GM21526 (cell line): ENCODE measurements at regions not wholly inside any gene's neighbourhood (a gene's known extent, or its start where the extent isn't known, plus 50 kb on each side); places are given as distances from the start of the nearest gene placed in this dataset.

Experiments used
- ATAC-seq: cut with Tn5 transposase; IDR thresholded peaks from one replicate; pipeline ENCODE4 v1.9.1; 2021; ENCODE audit warnings: moderate library complexity; ENCODE audit not compliant: unreplicated experiment, low FRiP score

DNA sequence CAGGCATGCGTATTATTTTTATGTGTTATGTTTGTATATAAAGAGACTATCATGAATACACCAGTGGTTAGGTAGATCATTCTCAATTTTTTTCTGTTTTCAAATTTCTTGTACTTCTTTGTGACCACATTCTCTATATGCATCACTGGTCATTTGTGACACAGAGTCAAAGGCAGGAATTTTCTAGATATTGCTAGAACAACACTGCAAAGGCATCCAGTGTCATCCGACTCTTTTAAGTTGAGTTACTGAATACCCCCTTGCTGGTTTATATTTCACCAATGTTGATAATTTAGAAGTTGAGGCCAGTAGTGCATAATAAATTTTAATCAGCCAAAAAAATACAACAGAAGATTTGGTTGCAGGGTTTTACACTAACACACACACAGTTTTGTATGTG, 351.8 kb downstream of the CASP12 start:
- ATAC-seq, result no peak

DNA sequence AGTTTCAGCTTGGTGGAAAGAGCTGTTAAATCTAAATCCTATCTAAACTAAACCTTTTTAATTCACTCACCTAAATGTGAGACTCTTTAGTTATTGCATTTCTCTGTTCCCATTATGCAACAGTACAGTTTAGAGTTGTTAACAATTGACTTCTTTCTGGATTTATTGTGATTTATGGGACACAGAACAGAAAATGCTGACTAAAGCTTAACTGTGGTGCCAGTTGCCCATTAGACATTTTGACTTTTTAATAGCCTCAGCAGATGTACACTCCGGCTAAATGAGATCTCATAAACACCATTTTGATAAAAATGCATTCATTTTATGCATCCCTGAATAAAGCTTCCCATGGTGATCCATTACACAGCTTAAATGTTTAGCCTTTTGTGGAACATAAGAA, 356.6 kb downstream of the CASP12 start:
- no peak for ATAC-seq

DNA sequence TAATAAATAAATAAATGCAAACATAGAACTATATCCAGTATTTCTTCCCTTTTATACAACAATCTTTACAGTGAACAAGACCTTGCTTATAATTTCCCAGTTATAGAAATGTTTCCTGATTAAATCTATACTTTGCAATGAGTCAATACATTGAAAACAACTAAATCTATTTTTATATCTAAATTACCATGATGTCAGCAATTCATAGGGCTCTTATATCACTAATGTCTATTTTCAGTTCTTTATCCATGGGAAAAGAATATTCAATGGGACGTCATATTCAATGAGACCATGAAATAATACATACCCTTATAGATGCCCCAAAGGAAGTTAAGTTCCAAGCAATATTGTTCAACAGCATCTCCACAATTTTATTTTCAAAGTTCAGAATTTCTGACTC, 359.9 kb downstream of the CASP12 start:
- no peak for ATAC-seq

DNA sequence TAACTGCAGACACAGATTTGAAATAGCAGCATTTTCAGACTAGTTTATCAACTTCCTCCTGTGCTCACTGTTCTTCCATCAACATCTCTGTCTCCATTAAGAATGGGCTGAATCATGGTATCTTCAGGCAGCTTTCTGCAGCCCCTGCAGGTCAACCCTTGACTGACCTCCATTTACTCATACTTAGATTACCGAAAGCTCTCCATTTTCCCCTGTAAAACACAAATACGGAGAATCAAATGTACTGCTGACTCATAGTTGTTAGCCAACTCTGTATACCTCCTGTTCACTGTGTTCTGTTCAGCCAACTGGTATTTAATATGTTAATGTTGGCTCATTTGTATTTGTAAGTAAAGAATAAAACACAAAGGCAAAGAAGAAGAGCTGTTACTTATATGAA, 364.0 kb downstream of the CASP12 start:
- ATAC-seq, result no peak

DNA sequence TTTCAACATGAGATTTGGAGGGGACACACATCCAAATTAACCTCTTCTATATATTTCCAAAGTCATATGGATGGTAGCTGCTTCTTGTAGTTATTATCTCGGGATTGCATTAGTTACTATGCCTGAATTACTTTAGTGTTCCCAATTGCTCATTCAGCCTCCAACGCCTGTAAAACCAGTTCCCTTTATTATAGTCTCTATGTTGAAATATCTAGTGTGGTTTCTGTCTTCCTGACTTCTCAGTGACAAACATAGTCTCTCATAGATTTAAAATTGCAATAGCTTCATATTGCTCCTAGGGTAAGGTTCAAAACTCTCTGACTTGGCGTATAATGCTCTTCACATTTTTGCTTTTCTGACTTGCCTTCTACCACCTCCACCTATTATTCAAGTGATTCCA, 366.4 kb downstream of the CASP12 start:
- no peak for ATAC-seq

DNA sequence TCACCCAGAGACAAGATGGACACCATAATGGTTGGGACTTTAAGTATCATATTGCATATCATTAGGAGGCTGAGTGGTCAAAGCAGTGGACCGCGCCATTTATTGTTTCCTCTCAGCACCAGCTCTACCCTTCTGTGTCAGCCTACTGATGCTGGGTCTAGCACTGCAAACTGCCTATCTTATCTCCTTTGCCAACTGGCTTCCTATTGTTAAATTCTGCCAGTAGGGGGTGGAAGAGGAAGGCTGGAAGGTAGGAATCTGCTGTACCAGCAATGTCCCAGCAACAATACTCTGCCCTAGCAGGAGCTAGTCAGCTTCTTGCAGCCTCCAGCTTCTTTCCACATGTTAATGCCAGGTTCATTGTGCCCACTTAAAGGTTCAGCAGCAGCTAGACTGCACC, 367.1 kb upstream of the PDGFD start:
- no peak for ATAC-seq

DNA sequence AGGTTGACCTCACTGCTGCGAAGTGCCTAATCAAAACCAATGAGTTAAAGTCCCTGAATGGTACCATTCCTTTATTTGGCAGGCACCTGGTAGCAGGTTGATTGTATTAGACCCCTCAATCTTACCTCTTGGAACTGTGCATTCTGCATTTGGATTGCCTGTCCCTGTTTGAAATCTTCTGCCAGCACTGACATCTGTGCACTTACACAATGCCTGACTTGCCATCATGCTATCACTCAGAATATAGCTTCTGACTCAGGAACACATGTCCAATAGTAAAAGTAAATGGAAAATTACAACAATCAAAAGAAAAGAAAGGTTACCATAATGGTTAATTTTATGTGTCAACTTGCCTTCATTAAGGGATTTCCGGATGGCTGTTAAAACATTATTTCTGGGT, 366.0 kb upstream of the PDGFD start:
- ATAC-seq, result no peak

DNA sequence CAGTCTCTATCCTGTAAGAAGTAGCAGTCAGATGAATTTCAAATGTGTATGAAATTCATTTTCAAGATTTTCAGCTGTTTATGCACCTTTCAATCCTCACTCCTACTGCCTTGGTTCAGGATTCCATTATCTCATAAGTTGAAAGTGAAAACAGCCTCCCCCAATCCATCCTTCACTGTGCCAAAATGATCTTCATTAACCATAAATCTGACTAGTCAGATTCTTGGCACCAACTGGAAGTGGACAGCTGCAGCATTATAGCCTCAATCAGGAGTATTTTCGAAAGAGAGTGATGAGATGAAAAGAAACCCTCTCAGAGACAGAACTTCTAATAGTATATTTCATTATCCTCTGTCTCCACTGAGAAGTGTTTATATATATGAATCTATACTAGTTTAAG, 365.3 kb upstream of the PDGFD start:
- ATAC-seq, result no peak

DNA sequence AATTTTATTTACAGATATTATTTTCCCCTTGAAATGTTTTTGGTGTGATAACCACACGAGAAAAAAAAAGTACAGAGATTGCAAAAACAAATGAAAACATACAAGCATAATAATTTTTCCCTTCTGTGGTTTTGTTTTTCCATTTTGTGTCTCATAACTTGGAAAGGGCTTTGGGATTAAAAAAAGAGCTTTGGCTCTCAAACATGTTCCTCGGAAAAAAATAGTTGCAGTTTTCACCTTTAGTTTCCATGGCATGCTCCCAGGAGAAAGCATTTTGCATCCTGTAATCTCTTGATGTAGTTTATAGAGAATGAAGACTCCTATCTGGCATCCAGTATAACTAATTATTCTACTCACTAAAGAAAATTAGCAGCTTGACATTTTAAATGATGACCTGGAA, 362.1 kb upstream of the PDGFD start:
- no peak for ATAC-seq

DNA sequence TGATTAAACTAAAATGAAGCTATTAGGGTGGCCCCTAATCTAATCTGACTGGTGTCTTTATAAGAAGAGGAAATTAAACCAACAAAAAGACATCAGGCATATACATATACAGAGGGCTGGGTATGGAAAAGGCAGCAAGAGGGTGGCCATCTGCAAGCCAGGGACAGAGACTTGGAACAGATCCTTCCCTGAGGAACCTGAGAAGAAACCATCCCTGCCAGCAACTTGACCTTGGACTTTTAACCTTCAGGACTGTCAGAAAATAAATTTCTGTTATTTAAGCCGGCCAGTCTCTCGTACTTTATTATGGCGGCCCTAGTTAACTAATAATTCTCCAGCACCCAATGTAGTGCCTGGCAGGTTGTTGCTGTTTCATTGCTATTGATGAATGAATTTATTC, 361.5 kb upstream of the PDGFD start:
- no peak for ATAC-seq

DNA sequence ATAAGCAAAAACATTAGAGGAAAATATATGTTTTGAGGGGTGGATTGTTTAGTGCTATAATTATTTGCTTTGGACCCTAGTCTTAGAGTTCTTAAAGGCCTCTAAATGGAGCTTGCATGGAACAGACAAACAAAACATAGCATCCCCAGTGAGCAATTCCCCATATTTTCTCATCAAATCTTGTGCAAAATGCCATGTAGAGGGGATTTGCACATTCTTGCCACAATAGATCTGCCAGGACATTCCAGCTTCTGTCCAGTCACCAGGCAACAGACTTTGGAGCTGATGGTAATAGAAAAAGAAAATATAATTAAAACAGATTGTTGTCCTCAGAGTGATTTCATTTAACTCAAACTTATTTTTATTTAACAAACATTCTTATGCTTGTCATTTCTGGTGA, 360.3 kb upstream of the PDGFD start:
- no peak for ATAC-seq

DNA sequence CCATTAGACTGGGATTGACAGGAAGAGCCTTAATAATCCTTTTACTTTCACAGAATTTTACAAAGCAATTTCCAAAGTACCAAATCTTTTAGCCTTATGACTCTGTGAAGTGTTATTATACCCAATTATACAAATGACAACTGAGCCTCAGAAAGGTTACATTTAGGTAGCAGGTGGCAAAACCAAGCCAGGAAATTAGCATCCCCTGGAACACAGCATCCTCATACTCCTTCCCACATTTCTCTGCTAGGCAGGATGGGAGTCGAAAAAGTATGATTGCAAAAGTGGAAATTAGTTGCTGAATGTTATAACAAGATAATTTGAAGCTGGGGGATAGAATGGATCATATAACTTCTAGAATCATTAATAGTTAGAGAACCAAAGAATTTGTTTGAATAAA, 359.7 kb upstream of the PDGFD start:
- ATAC-seq, result no peak

DNA sequence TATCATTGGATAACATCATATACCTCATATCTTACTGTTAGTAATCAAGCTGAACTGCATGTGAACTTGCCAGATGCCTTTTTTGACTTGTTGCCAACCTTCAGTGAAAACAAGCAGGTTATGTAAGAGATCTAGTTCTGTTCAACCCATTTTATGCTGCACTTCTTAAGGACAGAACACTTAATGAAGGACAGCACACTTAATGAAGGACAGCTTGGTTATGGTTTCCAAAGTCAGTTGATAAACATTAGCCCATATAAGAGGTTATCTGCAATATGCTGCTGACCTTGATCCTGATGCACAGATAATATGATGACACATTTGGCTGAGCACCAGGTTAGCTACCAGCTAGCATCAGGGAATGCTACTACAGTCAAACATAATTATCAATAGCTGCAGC, 358.7 kb upstream of the PDGFD start:
- ATAC-seq, result no peak

DNA sequence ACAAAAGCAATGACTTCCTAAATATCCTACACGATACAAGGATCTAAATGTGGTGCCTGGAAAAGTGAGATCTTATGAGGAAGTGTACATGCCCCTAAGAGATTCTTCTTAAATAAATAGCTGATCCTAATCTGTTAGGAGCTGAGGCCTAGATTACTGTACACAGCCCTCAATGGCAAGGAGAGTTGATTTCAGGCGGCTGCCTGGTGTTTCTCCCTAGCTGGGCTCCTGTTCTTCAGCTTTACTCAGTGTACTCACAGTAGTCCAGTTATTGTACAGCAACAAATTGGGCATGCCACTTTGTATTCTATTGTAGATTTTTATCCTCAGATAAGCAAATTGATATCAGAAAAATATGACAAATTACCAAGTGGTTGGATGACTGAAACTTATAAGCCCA, 358.2 kb upstream of the PDGFD start:
- ATAC-seq, result no peak

DNA sequence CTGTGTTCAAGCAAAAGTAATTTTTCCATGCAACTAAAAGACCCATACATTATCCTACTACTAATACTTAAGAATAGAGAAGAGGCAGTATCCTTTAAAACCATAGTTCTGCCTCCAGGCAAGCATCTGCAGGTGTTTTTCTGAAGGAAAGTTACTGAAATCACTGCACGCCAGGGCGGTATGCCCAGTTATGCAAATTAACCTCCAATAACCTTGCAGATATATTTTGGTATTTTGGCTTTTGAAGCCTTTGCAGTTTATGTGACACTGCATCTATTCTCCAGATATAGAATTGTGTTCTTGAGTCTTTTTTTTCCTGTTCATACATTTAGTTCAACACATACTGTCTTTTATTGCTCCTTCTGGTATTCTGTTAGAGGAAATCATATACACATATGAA, 346.2 kb upstream of the PDGFD start:
- no peak for ATAC-seq

DNA sequence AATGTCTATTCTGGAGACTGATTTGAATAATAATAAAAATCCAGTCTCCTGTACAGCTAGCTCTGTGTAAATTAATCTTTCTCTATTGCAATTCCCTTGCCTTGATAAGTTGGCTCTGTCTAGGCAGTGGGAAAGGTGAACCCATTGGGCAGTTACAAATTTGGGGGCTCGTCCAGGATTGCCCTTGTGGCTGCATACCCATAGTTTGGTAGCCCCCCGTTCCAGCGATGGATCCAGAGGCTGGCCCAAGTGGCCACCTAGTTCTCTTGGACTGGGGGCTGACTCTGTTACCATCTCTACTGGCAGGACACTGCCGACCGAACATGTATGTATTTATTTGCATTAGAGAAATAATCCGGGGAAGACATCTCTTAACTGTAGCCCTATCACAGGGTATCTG, 326.2 kb upstream of the PDGFD start:
- ATAC-seq, result no peak

DNA sequence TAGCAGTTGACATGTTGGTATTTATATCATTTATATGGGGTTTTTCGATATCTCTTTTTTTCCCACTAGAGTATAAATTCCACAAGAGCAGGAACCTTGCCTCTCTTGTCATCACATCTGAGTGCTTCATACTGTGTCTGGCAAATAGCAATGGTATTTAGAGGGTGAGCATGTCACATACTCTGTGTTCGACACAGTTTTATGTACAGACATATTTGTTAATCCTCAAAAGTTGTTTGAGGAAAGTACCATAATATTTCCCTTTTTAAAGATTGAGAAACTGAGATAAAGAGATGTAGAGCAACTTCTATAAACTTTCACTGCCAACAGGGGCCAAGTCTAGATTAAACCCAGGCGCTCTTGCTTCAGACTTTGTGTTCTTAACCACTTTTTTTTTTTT, 324.6 kb upstream of the PDGFD start:
- no peak for ATAC-seq

DNA sequence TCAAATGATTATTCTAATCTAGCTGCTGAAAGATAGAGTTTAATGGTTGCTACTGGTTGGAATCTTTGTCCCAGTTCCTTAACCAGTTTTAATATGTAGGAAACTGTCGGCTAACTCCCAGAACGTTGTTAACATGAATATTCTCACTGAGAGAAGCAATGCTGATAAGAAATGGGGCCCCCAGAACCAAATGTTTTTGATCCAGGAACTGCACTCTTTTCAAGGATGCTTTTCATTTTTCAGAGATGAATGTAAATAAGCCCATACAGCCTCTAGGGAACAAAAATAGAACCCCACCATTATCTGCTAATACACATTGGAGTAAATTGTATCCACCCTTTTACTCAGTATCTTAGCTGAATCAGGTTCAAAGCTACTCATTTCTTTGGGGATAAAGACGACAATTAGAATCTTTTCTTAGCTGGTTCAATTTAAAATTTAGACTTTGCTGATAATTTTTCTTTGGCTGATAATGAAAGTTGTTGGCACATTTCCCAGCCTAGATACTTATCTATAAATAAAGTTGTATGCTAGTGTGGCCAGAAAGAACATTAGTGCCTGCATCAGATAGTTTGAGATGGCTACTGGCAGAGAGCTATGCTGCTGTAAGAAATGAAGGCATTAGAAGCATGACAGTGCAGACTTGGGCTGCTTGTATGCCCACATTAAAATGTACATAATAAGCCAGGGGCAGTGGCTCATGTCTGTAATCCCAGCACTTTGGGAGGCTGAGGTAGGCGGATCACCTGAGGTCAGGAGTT, 323.3 kb upstream of the PDGFD start:
- no peak for ATAC-seq

DNA sequence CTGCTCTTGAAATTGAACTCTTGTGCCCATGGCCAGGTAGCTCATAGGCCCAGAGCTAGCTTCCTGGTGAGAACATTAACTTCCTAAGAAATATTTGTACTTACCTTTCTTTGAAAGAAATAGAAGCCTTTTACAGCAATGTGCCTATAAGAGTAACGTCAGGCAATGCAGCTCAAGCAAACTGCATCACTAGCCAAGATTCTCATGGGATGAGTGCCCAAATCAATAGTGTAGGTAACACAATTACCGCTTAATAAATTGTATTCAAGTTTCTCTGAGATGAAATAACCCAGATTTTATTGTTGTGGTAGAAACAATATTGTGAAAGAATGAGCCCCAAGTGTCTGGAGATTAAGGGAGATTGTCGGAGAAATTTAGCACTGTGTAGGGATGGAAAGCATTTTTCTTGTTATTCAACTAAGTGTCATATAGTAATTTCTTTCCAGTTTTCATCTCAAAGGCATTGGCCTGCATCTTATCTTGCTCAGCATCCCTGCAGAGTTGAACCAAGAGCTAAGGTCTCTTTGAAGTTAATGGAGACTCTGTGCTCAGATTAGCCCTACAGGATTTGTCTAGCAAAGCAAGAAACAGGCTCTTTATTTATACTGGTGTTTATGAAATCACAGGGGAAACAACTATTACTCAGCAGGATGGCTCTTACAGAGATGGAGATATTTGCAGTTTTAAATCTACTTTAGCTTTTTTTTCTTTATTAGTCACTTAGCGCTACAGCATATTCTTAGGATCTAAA, 321.0 kb upstream of the PDGFD start:
- ATAC-seq, result no peak

DNA sequence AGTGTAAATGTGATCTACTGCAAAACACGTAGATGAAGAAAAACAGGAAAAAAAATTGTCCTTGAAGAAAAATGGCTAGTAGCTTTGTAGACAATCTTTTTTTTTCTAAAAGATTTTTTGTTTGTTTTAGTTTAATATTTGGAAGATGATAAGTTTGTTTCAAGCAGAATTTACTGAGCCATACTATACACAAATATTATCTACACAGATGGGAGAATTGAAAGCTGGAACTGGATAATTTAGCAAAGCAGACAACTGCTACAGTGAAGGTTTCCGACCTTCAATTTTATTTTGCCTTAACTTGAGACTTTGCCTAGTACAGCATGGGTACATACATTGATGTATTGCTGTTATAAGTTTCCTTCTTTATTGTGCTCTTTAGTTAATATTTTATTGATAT, 313.0 kb upstream of the PDGFD start:
- ATAC-seq, result no peak

DNA sequence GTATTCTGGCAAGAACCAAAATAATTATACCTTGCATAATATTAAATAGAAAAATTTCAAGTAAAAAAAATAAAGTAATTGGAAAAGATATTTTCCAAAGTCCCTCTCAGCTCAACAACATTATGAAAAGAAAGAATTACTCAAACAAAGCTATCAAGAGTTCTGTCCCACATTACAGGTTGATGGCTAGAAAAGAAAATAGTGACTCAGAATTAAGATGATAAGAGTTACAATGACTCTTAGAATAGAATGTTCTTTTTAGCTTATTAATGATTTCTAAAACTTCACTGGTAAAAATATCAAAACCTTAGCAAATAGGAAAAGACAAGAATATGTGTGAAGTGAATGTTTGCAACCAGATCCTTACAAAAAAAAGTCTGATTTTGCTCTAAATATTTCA, 312.5 kb upstream of the PDGFD start:
- ATAC-seq, result no peak

DNA sequence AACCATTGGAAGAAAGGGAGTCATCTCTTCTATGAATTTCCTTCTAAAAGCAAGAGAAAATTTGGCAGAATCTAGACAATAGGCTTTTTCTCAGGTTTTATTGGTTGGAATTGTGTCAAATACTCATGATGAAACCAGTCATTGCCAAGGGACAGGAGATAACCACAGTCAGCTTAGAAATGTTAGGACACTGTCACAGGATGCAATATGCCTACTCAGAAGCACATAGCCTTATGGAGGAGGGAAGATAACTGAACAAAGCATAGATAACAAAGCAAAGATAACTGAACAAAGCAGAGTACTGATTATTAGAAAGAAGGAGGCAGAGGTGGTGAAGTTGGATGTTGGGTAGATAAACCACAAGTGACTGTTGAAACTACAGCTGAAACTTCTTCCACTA, 303.5 kb upstream of the PDGFD start:
- no peak for ATAC-seq
